ENCODE measurements at regions not wholly inside any gene's neighbourhood (a gene's known extent, or its start where the extent isn't known, plus 50 kb on each side); places are given as distances from the start of the nearest gene placed in this dataset.

- H3K4me3 ChIP-seq = no peak overlapping the region
- 75 to 100% methylated on average over 1 of the region's 1 CpG for WGBS, 2 donors (ENCODE audit: low coverage in 1 of 2)
- TF ChIP-seq POLR2AphosphoS5 (IDR thresholded peaks at IDR 0.05) = no peak
- no peak for TF ChIP-seq POLR2A (IDR thresholded peaks at IDR 0.05)
- no peak for TF ChIP-seq CTCF (IDR thresholded peaks at IDR 0.05)
Observed at GRCh38 chr7:22876986-22877729, 54.5 kb upstream of the TOMM7 start.

GRCh38 chr7:22875470-22875869 is 52.8 kb upstream of the TOMM7 start:
- no peaks in the 10 kb centered on the region for H3K36me3 ChIP-seq
- no peaks in the 10 kb centered on the region for H3K4me1 ChIP-seq
- H3K4me3 ChIP-seq = no peak overlapping the region
- no peak for TF ChIP-seq CTCF (IDR thresholded peaks at IDR 0.05)
- TF ChIP-seq POLR2A (IDR thresholded peaks at IDR 0.05) = no peak
- TF ChIP-seq EP300 (IDR thresholded peaks at IDR 0.05) = no peak
- no peak for TF ChIP-seq POLR2AphosphoS5 (IDR thresholded peaks at IDR 0.05)
- no peaks in the 10 kb centered on the region for H3K9me3 ChIP-seq
- 100% methylated on average over 1 to 5 of the region's 8 CpGs for WGBS, 2 donors (ENCODE audit: low coverage in 1 of 2)
- ATAC-seq = no peak
- no peaks in the 10 kb centered on the region for H3K27me3 ChIP-seq
- H3K27ac ChIP-seq = no peak overlapping the region

More at GRCh38 chr7:22876986-22877729, 54.5 kb upstream of the TOMM7 start:
- no peak overlapping the region for H3K27ac ChIP-seq
- no peaks in the 10 kb centered on the region for H3K9me3 ChIP-seq
- H3K36me3 ChIP-seq = no peaks in the 10 kb centered on the region
- no peaks in the 10 kb centered on the region for H3K27me3 ChIP-seq
- ATAC-seq = no peak
- H3K4me1 ChIP-seq = no peaks in the 10 kb centered on the region

- Histone ChIP-seq H3K4me1 (no peaks in the 10 kb centered on the region), H3K27me3 (no peaks in the 10 kb centered on the region), H3K27ac (no peak overlapping the region), H3K36me3 (no peaks in the 10 kb centered on the region), H3K4me3 (no peak overlapping the region), H3K9me3 (no peaks in the 10 kb centered on the region)
- WGBS, 2 donors (ENCODE audit: low coverage in 1 of 2) = 100% methylated on average over 1 to 3 of the region's 9 CpGs
- ATAC-seq = no peak
- TF ChIP-seq EP300 (IDR thresholded peaks at IDR 0.05) (no peak), POLR2A (IDR thresholded peaks at IDR 0.05) (no peak), POLR2AphosphoS5 (IDR thresholded peaks at IDR 0.05) (no peak), CTCF (IDR thresholded peaks at IDR 0.05) (no peak)
Observed at GRCh38 chr7:22874904-22875303, 52.3 kb upstream of the TOMM7 start.
